ENCODE measurements at regions not wholly inside any gene's neighbourhood (a gene's known extent, or its start where the extent isn't known, plus 50 kb on each side); places are given as distances from the start of the nearest gene placed in this dataset.

DNA sequence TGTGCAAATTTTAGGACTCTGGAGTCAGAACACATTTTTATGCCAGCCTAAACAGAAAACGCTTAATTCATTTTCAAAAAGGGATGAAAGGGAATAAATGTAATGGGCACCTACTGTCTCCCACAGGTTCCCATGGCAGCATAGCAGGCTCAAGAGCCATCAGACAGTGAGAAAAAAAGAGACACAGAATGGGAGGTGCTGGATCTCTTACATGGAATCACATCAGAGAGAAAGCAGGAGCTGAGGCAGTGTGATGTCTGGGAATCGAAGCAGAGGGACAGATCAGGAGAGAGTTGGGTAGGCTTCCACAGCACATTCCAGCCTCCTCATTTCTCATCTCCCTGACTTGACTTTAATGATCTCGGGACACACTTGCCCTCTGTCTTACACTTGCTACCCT, 684.3 kb downstream of the KCNJ3 start:
- Histone ChIP-seq H3K4me2 (ENCODE audit: insufficient read depth, low read length) (no peak overlapping the region), H3K9me3 (replicated peaks; ENCODE audit: control insufficient read depth, insufficient read depth, low read depth, low read length) (no peaks in the 10 kb centered on the region), H3K79me2 (ENCODE audit: control insufficient read depth, insufficient read depth, low read length) (peaks cover 14% of the 10 kb centered on the region; the same call in 1 of the 3 replicates), H3K9me1 (ENCODE audit: control insufficient read depth, insufficient read depth, low read length) (no peaks in the 10 kb centered on the region), H3K27ac (ENCODE audit: extremely low read depth, low read depth, low read length) (no peak overlapping the region), H3K4me1 (replicated peaks in 1 of 2; ENCODE audit: control insufficient read depth in 2 of 2, insufficient read depth in 2 of 2, low read length in 2 of 2) (no peaks in the 10 kb centered on the region; a peak in 1 of 5 replicates), H4K20me1 (replicated peaks; ENCODE audit: control insufficient read depth, insufficient read depth, low read length) (no peaks in the 10 kb centered on the region), H2AFZ (ENCODE audit: low read depth, low read length) (no peak overlapping the region), H3K4me3 (no peak overlapping the region), H3K27me3 (ENCODE audit: control insufficient read depth in 2 of 2, insufficient read depth in 2 of 2, low read length in 2 of 2) (no peaks in the 10 kb centered on the region), H3K9ac (ENCODE audit: insufficient read depth in 1 of 2, low read depth in 2 of 2, low read length in 2 of 2) (no peak overlapping the region), H3K36me3 (ENCODE audit: control insufficient read depth, insufficient read depth, low read length) (no peaks in the 10 kb centered on the region)
- ChIA-PET CTCF (ENCODE audit: low intra/inter-chr PET ratio) (no interaction called here), POLR2A (no interaction called here)
- no TSS peak for BruUV-seq (replicated peaks)
- no peak for TF ChIP-seq YBX1 (IDR thresholded peaks at IDR 0.05)
- TF ChIP-seq NRF1 (conservative IDR thresholded peaks at IDR 0.05 in 1 of 2, IDR thresholded peaks at IDR 0.05 in 1 of 2), result no peak
- no peak for TF ChIP-seq ZNF24 (IDR thresholded peaks at IDR 0.05)
- TF ChIP-seq ZKSCAN3 (CRISPR knock-in tag; IDR thresholded peaks at IDR 0.05), result no peak
- TF ChIP-seq, protein P1, sequence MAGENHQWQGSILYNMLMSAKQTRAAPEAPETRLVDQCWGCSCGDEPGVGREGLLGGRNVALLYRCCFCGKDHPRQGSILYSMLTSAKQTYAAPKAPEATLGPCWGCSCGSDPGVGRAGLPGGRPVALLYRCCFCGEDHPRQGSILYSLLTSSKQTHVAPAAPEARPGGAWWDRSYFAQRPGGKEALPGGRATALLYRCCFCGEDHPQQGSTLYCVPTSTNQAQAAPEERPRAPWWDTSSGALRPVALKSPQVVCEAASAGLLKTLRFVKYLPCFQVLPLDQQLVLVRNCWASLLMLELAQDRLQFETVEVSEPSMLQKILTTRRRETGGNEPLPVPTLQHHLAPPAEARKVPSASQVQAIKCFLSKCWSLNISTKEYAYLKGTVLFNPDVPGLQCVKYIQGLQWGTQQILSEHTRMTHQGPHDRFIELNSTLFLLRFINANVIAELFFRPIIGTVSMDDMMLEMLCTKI (IDR thresholded peaks at IDR 0.05; ENCODE audit: partially characterized antibody), result no peak
- TF ChIP-seq HNRNPH1 (optimal IDR thresholded peaks at IDR 0.05; ENCODE audit: low read depth, low read length), result no peak
- TF ChIP-seq, protein P2, sequence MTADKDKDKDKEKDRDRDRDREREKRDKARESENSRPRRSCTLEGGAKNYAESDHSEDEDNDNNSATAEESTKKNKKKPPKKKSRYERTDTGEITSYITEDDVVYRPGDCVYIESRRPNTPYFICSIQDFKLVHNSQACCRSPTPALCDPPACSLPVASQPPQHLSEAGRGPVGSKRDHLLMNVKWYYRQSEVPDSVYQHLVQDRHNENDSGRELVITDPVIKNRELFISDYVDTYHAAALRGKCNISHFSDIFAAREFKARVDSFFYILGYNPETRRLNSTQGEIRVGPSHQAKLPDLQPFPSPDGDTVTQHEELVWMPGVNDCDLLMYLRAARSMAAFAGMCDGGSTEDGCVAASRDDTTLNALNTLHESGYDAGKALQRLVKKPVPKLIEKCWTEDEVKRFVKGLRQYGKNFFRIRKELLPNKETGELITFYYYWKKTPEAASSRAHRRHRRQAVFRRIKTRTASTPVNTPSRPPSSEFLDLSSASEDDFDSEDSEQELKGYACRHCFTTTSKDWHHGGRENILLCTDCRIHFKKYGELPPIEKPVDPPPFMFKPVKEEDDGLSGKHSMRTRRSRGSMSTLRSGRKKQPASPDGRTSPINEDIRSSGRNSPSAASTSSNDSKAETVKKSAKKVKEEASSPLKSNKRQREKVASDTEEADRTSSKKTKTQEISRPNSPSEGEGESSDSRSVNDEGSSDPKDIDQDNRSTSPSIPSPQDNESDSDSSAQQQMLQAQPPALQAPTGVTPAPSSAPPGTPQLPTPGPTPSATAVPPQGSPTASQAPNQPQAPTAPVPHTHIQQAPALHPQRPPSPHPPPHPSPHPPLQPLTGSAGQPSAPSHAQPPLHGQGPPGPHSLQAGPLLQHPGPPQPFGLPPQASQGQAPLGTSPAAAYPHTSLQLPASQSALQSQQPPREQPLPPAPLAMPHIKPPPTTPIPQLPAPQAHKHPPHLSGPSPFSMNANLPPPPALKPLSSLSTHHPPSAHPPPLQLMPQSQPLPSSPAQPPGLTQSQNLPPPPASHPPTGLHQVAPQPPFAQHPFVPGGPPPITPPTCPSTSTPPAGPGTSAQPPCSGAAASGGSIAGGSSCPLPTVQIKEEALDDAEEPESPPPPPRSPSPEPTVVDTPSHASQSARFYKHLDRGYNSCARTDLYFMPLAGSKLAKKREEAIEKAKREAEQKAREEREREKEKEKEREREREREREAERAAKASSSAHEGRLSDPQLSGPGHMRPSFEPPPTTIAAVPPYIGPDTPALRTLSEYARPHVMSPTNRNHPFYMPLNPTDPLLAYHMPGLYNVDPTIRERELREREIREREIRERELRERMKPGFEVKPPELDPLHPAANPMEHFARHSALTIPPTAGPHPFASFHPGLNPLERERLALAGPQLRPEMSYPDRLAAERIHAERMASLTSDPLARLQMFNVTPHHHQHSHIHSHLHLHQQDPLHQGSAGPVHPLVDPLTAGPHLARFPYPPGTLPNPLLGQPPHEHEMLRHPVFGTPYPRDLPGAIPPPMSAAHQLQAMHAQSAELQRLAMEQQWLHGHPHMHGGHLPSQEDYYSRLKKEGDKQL (CRISPR knock-in tag; IDR thresholded peaks at IDR 0.05; ENCODE audit: borderline replicate concordance), result no peak
- no peak for TF ChIP-seq NR2F6 (CRISPR knock-in tag; IDR thresholded peaks at IDR 0.05)
- no peak for TF ChIP-seq FOXJ3 (CRISPR knock-in tag; IDR thresholded peaks at IDR 0.05)
- TF ChIP-seq, protein P3, sequence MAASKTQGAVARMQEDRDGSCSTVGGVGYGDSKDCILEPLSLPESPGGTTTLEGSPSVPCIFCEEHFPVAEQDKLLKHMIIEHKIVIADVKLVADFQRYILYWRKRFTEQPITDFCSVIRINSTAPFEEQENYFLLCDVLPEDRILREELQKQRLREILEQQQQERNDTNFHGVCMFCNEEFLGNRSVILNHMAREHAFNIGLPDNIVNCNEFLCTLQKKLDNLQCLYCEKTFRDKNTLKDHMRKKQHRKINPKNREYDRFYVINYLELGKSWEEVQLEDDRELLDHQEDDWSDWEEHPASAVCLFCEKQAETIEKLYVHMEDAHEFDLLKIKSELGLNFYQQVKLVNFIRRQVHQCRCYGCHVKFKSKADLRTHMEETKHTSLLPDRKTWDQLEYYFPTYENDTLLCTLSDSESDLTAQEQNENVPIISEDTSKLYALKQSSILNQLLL (CRISPR knock-in tag; IDR thresholded peaks at IDR 0.05; ENCODE audit: borderline replicate concordance), result no peak
- intact Hi-C loops (cut with micrococcal nuclease) (no loop called here), in situ Hi-C loops (cut with MboI) (no loop called here)
- FAIRE-seq, result no peak
- ATAC-seq, result no peak
- WGBS (ENCODE audit: insufficient coverage, low coverage, missing lambda C conversion rate), result 38% methylated on average over 3 of the region's 3 CpGs
- no peak for DNase-seq (ENCODE audit: extremely low read depth in 1 of 4, low spot score in 3 of 4)

All from K562 (cell line).